Spleen (tissue), 11 donors: ENCODE measurements at regions not wholly inside any gene's neighbourhood (a gene's known extent, or its start where the extent isn't known, plus 50 kb on each side); places are given as distances from the start of the nearest gene placed in this dataset.

ENCODE experiments used
- DNase-seq: peaks from one replicate; pipeline ENCODE4 v3.0.0-alpha.2; 2020
- H3K27ac ChIP-seq, 8 donors: fragments of 200-600 bp; sonication (generic) in 7 of 8; 1 replicate in 4 of 8; 2 replicates in 4 of 8; pipeline versions ENCODE4 v1.5.0 to v1.8.0; 2016 to 2021; ENCODE audit warnings: inconsistent platforms in 4 of 8, mild to moderate bottlenecking in 4 of 8, moderate library complexity in 1 of 8
- H3K27me3 ChIP-seq, 7 donors: fragments of 200-600 bp; sonication (generic) in 6 of 7; replicated peaks in 1 of 7; 1 replicate in 4 of 7; 2 replicates in 3 of 7; pipeline versions ENCODE4 v1.5.0 to v1.8.0; 2016 to 2021; ENCODE audit warnings: inconsistent platforms in 3 of 7, mild to moderate bottlenecking in 1 of 7
- H3K36me3 ChIP-seq, 6 donors: fragments of 200-600 bp; sonication (generic) in 5 of 6; 1 replicate in 4 of 6; 2 replicates in 2 of 6; pipeline versions ENCODE4 v1.5.0 to v1.8.0; 2016 to 2021; ENCODE audit warnings: inconsistent platforms in 2 of 6
- H3K4me1 ChIP-seq, 6 donors: fragments of 200-600 bp; sonication (generic) in 5 of 6; 1 replicate in 3 of 6; 2 replicates in 3 of 6; pipeline versions ENCODE4 v1.5.0 to v1.8.0; 2016 to 2021; ENCODE audit warnings: inconsistent platforms in 3 of 6
- H3K4me3 ChIP-seq, 8 donors: fragments of 200-600 bp; sonication (generic) in 7 of 8; 1 replicate in 4 of 8; 2 replicates in 4 of 8; pipeline versions ENCODE4 v1.5.0 to v1.8.0; 2016 to 2021; ENCODE audit warnings: inconsistent platforms in 4 of 8, mild to moderate bottlenecking in 4 of 8, moderate library complexity in 2 of 8
- H3K9me3 ChIP-seq, 8 donors: fragments of 200-600 bp; sonication (generic) in 7 of 8; 1 replicate in 4 of 8; 2 replicates in 4 of 8; pipeline versions ENCODE4 v1.5.0 to v1.8.0; 2016 to 2021; ENCODE audit warnings: inconsistent platforms in 4 of 8
- POLR2A ChIP-seq, 3 donors: fragments of 450-650 bp; IDR thresholded peaks; one replicate each; pipeline ENCODE4 v1.5.1; 2017; ENCODE audit warnings: antibody characterized with exemption in 3 of 3, mild to moderate bottlenecking in 1 of 3
- POLR2AphosphoS5 ChIP-seq, 3 donors: sonication (generic); formaldehyde crosslinking; IDR thresholded peaks; one replicate each; pipeline ENCODE4 v1.5.1; 2017; ENCODE audit warnings: antibody characterized with exemption in 3 of 3
- WGBS, 5 donors: extraction: QIAGEN DNeasy Blood & Tissue Kit in 3 of 5; methylation state at CpG; one replicate each; pipeline versions ENCODE4 v1.1.5 to v1.1.7; 2013 to 2018; 5-methylcytosine and 5-hydroxymethylcytosine counted together
- intact Hi-C: fragments of 100-400 bp; cut with DNase I; formaldehyde crosslinking; loops from one replicate; pipeline ENCODE4 v1.15.0; 2023; ENCODE audit warnings: low total_unique reads
- TF ChIP-seq, protein P1 (sequence below), 11 experiments: fragments of 200-600 bp in 7 of 11; fragments of 450-650 bp in 4 of 11; sonication (generic) in 4 of 11; IDR thresholded peaks in 8 of 11; conservative IDR thresholded peaks in 3 of 11; 1 replicate in 7 of 11; 2 replicates in 4 of 11; pipeline versions ENCODE4 v1.4.0 to v1.8.0; 2016 to 2021; ENCODE audit warnings: antibody characterized with exemption in 11 of 11, inconsistent platforms in 4 of 11, mild to moderate bottlenecking in 1 of 11
- donor health status: healthy with polysubstance abuse.
- donor health status: DM: no; HTN: no; CAD: no; lungs with moderate emphysema.
- donor health status: DM: no; HTN: no; CAD: no.
- donor health status: Bipolar disorder and iron deficiency.
- donor health status: healthy.
- donor health status: DM: no; HTN: no; CAD: no.
- donor health status: DM: yes; HTN: yes; CAD: no.

DNA sequence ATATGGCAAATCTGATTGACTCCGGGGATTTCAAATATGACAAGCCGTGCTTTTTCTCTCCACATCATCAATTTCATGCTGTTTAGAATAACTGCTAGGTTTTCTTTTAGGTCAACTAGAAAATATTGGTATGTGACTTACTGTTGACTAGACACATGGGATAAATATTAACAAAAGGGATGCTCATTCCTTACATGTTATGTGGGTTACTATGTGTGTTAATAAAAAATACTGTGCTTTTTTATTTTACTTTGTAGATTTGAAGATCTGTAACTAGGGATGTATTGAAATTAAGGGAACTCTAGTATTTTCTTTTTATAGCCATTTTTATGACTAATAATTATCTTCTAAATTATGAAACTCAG, 264.6 kb upstream of the COL8A1 start:
- TF ChIP-seq POLR2AphosphoS5 (IDR thresholded peaks at IDR 0.05): no peak
- TF ChIP-seq, protein P1, sequence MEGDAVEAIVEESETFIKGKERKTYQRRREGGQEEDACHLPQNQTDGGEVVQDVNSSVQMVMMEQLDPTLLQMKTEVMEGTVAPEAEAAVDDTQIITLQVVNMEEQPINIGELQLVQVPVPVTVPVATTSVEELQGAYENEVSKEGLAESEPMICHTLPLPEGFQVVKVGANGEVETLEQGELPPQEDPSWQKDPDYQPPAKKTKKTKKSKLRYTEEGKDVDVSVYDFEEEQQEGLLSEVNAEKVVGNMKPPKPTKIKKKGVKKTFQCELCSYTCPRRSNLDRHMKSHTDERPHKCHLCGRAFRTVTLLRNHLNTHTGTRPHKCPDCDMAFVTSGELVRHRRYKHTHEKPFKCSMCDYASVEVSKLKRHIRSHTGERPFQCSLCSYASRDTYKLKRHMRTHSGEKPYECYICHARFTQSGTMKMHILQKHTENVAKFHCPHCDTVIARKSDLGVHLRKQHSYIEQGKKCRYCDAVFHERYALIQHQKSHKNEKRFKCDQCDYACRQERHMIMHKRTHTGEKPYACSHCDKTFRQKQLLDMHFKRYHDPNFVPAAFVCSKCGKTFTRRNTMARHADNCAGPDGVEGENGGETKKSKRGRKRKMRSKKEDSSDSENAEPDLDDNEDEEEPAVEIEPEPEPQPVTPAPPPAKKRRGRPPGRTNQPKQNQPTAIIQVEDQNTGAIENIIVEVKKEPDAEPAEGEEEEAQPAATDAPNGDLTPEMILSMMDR (IDR thresholded peaks at IDR 0.05 in 8 of 11, conservative IDR thresholded peaks at IDR 0.05 in 3 of 11): no peak
- TF ChIP-seq POLR2A (IDR thresholded peaks at IDR 0.05): no peak
- H3K36me3 ChIP-seq: no peaks in the 10 kb centered on the region
- H3K4me1 ChIP-seq: no peaks in the 10 kb centered on the region
- peaks cover 0 to 16% (median 0%) of the 10 kb centered on the region in 8 donors for H3K9me3 ChIP-seq
- H3K27ac ChIP-seq: no peak overlapping the region
- intact Hi-C loops: no loop called here
- no peaks in the 10 kb centered on the region for H3K27me3 ChIP-seq
- H3K4me3 ChIP-seq: no peak overlapping the region
- WGBS, 5 donors: 72 to 81% (median 76%) methylated on average over 2 of the region's 2 CpGs
- DNase-seq: no peak

DNA sequence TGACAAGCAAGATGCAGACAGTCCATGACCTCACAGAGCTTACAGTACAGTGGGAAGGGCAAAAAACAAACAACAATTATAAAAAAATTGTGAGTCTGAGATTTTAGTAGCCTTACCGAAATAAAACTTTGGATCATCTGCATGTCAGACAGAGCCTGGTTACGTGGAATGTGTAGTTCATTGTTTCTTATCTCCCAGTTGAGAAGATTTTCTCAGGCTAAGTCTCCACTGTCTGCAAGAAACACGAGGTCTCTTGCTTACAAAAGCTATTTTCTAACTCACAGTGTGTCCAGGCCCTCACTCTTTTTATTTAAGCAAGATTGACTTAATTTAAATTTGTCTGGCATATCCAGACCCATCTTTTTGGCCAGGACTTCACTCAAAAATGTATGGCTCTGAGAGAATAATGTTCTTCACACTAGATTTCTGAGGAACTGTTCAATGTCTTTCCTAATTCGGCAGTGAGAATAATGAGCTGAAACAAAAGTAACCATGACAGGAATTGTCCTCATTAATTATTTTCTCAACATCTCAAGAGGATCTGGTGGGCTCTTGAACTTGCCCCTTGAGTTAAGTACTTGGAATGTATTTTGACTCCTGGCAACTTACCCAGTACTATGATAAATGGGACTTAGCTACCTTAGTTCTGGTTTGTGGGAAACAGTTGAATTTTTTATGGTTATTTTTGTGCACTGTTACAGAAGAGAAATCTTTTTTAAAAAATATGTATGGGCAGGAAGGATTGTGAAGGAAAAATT, 265.1 kb upstream of the COL8A1 start:
- intact Hi-C loops: no loop called here
- no peak for DNase-seq
- Histone ChIP-seq H3K27ac (no peak overlapping the region), H3K4me3 (no peak overlapping the region), H3K36me3 (no peaks in the 10 kb centered on the region), H3K9me3 (peaks cover 0 to 16% (median 0%) of the 10 kb centered on the region in 8 donors), H3K27me3 (no peaks in the 10 kb centered on the region), H3K4me1 (no peaks in the 10 kb centered on the region)
- 51 to 70% (median 69%) methylated on average over 4 of the region's 4 CpGs for WGBS, 5 donors
- no peak for TF ChIP-seq POLR2A (IDR thresholded peaks at IDR 0.05)
- TF ChIP-seq POLR2AphosphoS5 (IDR thresholded peaks at IDR 0.05): no peak
- TF ChIP-seq, protein P1 (IDR thresholded peaks at IDR 0.05 in 8 of 11, conservative IDR thresholded peaks at IDR 0.05 in 3 of 11): no peak

DNA sequence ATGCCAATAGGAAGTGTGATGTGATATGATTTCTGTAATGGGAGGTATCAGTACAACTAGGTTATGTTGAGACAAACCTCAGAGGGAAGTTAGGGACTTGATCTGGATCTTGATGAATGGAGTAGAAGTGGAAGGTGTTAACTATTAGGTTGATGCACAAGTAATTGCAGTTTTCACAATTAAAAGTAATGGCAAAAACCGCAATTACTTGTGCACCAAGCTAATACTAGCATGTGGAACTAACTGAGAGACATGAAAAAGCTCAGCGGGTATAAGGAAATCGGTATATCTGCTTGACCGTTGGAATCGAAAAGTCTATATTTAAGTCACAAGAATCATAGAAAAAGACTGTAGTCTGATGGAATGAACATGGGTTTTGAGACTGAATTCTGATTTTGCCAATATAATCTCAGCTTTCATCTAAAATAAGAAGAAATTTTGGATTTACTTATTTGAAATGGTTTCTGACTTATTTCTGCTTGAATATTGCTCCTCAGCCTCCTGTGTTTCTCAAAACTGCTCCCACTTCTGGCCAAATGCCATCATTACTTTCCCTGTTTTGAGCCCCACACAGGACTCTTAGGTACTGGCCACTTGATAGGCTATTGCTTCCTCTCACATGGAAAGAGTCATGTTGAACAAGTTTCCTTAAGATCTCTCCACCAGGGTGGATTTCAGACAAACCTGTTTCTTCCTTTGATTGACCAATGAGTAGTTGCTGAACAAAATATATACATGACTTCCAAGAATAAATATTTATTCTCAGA, 271.5 kb upstream of the COL8A1 start:
- Histone ChIP-seq H3K27me3 (no peaks in the 10 kb centered on the region), H3K4me1 (no peaks in the 10 kb centered on the region), H3K4me3 (no peak overlapping the region), H3K9me3 (no peaks in the 10 kb centered on the region), H3K27ac (no peak overlapping the region), H3K36me3 (no peaks in the 10 kb centered on the region)
- DNase-seq: no peak
- 63 to 87% (median 75%) methylated on average over 5 of the region's 5 CpGs for WGBS, 5 donors
- intact Hi-C loops: no loop called here
- TF ChIP-seq POLR2A (IDR thresholded peaks at IDR 0.05): no peak
- TF ChIP-seq POLR2AphosphoS5 (IDR thresholded peaks at IDR 0.05): no peak
- TF ChIP-seq, protein P1 (IDR thresholded peaks at IDR 0.05 in 8 of 11, conservative IDR thresholded peaks at IDR 0.05 in 3 of 11): no peak

DNA sequence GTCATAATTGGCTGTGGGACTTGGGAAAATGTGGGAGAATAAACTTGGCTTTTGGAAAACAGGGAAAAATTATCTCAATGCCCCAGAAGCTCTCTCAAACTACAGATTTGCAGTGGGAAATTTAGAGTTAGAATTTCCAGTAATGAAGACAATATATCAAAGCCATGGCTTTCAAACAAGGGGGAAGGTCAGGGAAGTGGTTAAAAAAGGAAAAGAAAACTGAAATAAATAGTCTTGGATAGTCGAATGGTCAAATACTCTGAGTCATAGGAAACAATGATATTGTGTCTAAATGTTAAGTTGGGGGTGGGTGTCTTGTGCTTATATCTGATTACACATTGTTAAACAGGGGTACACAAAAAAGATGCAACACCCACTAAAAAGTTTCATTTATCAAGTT, 272.4 kb upstream of the COL8A1 start:
- intact Hi-C loops: no loop called here
- H3K9me3 ChIP-seq: no peaks in the 10 kb centered on the region
- DNase-seq: no peak
- H3K27me3 ChIP-seq: no peaks in the 10 kb centered on the region
- H3K27ac ChIP-seq: no peak overlapping the region
- H3K4me1 ChIP-seq: no peaks in the 10 kb centered on the region
- TF ChIP-seq POLR2AphosphoS5 (IDR thresholded peaks at IDR 0.05) (no peak), POLR2A (IDR thresholded peaks at IDR 0.05) (no peak)
- TF ChIP-seq, protein P1 (IDR thresholded peaks at IDR 0.05 in 8 of 11, conservative IDR thresholded peaks at IDR 0.05 in 3 of 11): no peak
- H3K36me3 ChIP-seq: no peaks in the 10 kb centered on the region
- 3 to 25% (median 15%) methylated on average over 1 of the region's 1 CpG for WGBS, 5 donors
- H3K4me3 ChIP-seq: no peak overlapping the region
